HG03520 (cell line): ENCODE measurements at regions not wholly inside any gene's neighbourhood (a gene's known extent, or its start where the extent isn't known, plus 50 kb on each side); places are given as distances from the start of the nearest gene placed in this dataset.
"Not testable (repeated sequence)": the region's sequence is repeated elsewhere in the genome, so short reads cannot be mapped to it uniquely, and the experiment has no call there.

Experiments used
- ATAC-seq: cut with Tn5 transposase; IDR thresholded peaks from one replicate; pipeline ENCODE4 v1.9.1; 2021; ENCODE audit warnings: mild to moderate bottlenecking, moderate library complexity; ENCODE audit not compliant: unreplicated experiment

GRCh38 chr5:42872865-42873264 lies 61.2 kb upstream of the SELENOP start:
- no peak for ATAC-seq

- no peak for ATAC-seq
Observed at GRCh38 chr5:42870882-42871418, 59.3 kb upstream of the SELENOP start.

- not testable (repeated sequence) for ATAC-seq
Observed at GRCh38 chr5:42868417-42868816, 56.7 kb upstream of the SELENOP start.

- not testable (repeated sequence) for ATAC-seq
Observed at GRCh38 chr5:42864749-42865148, 53.1 kb upstream of the SELENOP start.
